ENCODE measurements at regions not wholly inside any gene's neighbourhood (a gene's known extent, or its start where the extent isn't known, plus 50 kb on each side); places are given as distances from the start of the nearest gene placed in this dataset.

DNA sequence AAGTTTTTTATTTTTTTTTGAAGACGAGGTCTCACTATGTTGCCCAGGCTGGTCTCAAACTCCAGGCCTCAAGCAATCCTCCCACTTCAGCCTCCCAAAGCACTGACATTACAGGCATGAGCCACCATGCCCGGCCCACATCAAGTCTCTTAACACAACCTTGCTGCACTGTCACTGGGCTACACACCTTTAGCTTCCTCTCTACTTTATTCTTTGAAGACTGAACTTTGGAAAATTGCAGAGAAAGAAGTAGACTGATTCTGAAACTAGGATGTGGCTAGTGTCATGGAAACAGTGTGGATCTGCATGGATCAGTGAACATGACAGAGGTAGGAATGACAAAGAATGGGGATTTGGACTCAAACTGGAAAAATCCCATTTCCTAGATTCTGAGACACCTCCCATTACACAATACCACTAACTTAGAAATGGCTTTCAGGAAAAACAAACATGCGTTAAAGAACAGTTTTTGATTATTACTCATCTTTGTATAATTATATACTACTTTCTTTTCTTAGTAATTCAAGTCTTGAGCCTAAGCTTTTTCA, 99.6 kb upstream of the SPON1 start:
- ChIA-PET POLR2A (no interaction called here), CTCF (no interaction called here)
- no peak for DNase-seq
- intact Hi-C loops (cut with micrococcal nuclease): no loop called here
- H3K36me3 Mint-ChIP-seq (ENCODE audit: low read depth): no peaks in the 10 kb centered on the region
- TF ChIP-seq, protein P1, sequence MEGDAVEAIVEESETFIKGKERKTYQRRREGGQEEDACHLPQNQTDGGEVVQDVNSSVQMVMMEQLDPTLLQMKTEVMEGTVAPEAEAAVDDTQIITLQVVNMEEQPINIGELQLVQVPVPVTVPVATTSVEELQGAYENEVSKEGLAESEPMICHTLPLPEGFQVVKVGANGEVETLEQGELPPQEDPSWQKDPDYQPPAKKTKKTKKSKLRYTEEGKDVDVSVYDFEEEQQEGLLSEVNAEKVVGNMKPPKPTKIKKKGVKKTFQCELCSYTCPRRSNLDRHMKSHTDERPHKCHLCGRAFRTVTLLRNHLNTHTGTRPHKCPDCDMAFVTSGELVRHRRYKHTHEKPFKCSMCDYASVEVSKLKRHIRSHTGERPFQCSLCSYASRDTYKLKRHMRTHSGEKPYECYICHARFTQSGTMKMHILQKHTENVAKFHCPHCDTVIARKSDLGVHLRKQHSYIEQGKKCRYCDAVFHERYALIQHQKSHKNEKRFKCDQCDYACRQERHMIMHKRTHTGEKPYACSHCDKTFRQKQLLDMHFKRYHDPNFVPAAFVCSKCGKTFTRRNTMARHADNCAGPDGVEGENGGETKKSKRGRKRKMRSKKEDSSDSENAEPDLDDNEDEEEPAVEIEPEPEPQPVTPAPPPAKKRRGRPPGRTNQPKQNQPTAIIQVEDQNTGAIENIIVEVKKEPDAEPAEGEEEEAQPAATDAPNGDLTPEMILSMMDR (IDR thresholded peaks at IDR 0.05): no peak
- no peak for ATAC-seq
- H3K27ac Mint-ChIP-seq: no peak overlapping the region
- peaks cover 24% of the 10 kb centered on the region for H3K4me1 Mint-ChIP-seq (ENCODE audit: low read depth)
- H3K27me3 Mint-ChIP-seq: no peaks in the 10 kb centered on the region
- no peak overlapping the region for H3K4me3 Mint-ChIP-seq
- no peaks in the 10 kb centered on the region for H3K9me3 Mint-ChIP-seq

DNA sequence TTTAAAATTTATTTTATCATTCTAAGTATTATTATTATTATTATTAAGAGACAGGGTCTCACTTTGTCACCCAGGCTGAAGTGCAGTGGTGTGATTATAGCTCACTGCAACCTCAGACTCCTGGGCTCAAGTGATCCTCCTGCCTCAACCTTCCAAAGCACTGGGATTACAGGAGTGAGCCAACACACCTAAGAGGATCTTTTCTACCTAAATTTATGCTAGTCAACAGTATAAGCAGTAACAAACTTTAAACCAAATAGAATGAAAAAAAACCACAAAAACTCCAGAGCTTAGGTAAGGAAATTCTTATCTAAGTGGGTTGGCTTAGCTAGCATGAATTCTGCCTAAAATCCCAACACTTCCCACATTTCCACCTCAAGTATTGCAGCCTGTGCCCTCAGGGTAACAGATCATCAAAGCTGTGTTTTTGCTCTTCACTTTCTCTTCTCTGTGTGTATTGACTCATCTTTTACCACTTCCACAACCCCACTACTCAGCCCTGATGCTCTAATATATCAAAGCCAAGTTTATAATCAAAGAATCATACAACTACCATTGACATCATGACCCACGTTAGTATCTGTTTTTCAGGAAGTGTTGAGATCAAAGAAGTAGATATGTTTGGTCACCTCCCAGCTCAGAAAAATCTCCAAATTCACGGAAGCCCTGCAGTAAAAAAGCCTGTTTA, 93.7 kb upstream of the SPON1 start:
- TF ChIP-seq, protein P1 (IDR thresholded peaks at IDR 0.05): no peak
- H3K27ac Mint-ChIP-seq: peak overlapping the region; percentile 83
- ChIA-PET CTCF (interaction anchor here (0.9 to 1.0 kb wide), 2 partner anchors 86 to 96 kb away, joined by 3 read pairs; no protein-coding TSS in a partner anchor), POLR2A (interaction anchor here (0.6 to 1.2 kb wide), 3 partner anchors 11 to 62 kb away, joined by 3 read pairs; no protein-coding TSS in a partner anchor)
- intact Hi-C loops (cut with micrococcal nuclease): no loop called here
- peak; percentile 94 for ATAC-seq
- DNase-seq: peak; percentile 40
- peak overlapping the region; percentile 18 for H3K4me3 Mint-ChIP-seq
- H3K36me3 Mint-ChIP-seq (ENCODE audit: low read depth): no peaks in the 10 kb centered on the region
- H3K9me3 Mint-ChIP-seq: no peaks in the 10 kb centered on the region
- H3K27me3 Mint-ChIP-seq: no peaks in the 10 kb centered on the region
- H3K4me1 Mint-ChIP-seq (ENCODE audit: low read depth): peaks cover 32% of the 10 kb centered on the region

DNA sequence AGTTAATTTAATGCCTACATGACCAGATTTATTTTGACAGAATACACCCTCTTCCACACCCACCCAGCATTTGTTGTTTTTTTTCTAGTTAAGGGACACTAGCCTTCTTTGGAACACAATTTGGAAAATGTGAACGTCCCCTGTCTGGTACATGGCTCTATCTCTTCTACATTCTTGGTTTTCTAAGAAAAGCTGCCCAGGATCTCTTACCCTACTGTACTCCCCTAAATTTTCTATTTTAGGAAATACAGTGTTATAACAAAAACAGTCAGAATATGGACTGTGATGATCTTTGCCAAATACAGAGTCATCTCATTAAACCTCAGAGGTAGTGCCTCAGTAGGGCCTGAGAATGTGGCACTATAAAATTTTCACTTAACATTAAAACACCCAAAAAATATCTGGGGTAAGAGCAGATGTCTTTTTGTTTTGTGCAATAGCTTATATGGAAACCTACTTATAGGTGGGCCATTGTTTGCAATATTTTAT, 93.1 kb upstream of the SPON1 start:
- CTCF ChIA-PET: interaction anchor here (0.9 to 1.0 kb wide), 2 partner anchors 86 to 97 kb away, joined by 3 read pairs; no protein-coding TSS in a partner anchor
- peak; percentile 46 for ATAC-seq

DNA sequence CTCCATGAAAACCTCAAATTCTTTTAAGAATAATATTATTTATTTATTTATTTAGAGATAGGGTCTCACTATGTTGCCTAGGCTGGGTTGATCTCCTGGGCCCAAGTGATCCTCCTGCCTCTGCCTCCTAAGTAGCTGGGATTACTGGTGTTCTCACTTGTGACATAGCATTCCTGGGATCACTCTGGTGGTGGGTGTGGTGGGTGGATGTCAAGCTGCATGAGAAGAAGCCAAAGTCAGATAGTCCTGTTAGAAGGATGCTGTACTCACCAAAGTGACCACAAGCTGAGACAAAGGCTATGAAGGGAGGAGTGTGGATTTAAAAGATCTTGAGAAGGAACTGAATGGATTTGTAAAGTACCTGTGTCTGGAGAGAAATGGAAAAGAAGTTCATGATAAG, 87.9 kb upstream of the SPON1 start:
- intact Hi-C loops (cut with micrococcal nuclease): no loop called here
- Mint-ChIP-seq H3K9me3 (no peaks in the 10 kb centered on the region), H3K4me1 (ENCODE audit: low read depth) (peaks cover 23% of the 10 kb centered on the region), H3K27me3 (no peaks in the 10 kb centered on the region), H3K27ac (no peak overlapping the region), H3K36me3 (ENCODE audit: low read depth) (no peaks in the 10 kb centered on the region), H3K4me3 (no peak overlapping the region)
- TF ChIP-seq, protein P1 (IDR thresholded peaks at IDR 0.05): no peak
- no peak for DNase-seq
- ATAC-seq: no peak
- ChIA-PET CTCF (interaction anchor here (1.0 to 2.2 kb wide), 2 partner anchors 21 to 40 kb away, joined by 3 to 5 read pairs; no protein-coding TSS in a partner anchor), POLR2A (no interaction called here)

More for the DNA sequence above, 93.1 kb upstream of the SPON1 start:
- H3K9me3 Mint-ChIP-seq: no peaks in the 10 kb centered on the region
- POLR2A ChIA-PET: interaction anchor here (0.6 to 1.2 kb wide), 3 partner anchors 11 to 62 kb away, joined by 3 read pairs; no protein-coding TSS in a partner anchor
- peaks cover 32% of the 10 kb centered on the region for H3K4me1 Mint-ChIP-seq (ENCODE audit: low read depth)
- intact Hi-C loops (cut with micrococcal nuclease): no loop called here
- H3K27ac Mint-ChIP-seq: peak overlapping the region; percentile 83
- TF ChIP-seq, protein P1 (IDR thresholded peaks at IDR 0.05): no peak
- H3K36me3 Mint-ChIP-seq (ENCODE audit: low read depth): no peaks in the 10 kb centered on the region
- no peaks in the 10 kb centered on the region for H3K27me3 Mint-ChIP-seq
- DNase-seq: no peak
- H3K4me3 Mint-ChIP-seq: peak overlapping the region; percentile 18

DNA sequence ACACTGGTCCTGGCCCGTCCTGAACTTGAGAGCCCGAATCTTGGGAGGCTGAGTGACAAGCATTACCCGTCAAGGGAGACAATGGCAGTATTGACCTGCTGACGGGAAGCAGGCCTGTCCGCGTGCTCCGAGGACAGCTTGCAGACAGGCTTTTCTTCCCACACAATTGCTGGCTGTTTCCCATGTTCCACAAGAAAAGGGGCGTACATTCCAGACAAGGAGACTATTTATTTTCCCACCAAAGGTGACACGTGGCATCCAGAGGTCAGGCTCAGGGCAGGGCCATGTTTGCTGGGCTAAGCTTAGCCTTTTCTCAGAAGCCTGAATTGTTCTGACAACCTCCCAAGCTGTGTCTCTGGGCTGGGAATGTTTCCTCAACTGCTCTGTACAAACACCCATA, 86.9 kb upstream of the SPON1 start:
- ChIA-PET CTCF (interaction anchor here (2.2 kb wide), 1 partner anchor 41 kb away, joined by 5 read pairs; no protein-coding TSS in a partner anchor), POLR2A (no interaction called here)
- H3K27ac Mint-ChIP-seq: no peak overlapping the region
- no peaks in the 10 kb centered on the region for H3K27me3 Mint-ChIP-seq
- H3K4me3 Mint-ChIP-seq: no peak overlapping the region
- no peaks in the 10 kb centered on the region for H3K36me3 Mint-ChIP-seq (ENCODE audit: low read depth)
- H3K9me3 Mint-ChIP-seq: no peaks in the 10 kb centered on the region
- no peak for DNase-seq
- no peak for ATAC-seq
- TF ChIP-seq, protein P1 (IDR thresholded peaks at IDR 0.05): no peak
- intact Hi-C loops (cut with micrococcal nuclease): no loop called here
- H3K4me1 Mint-ChIP-seq (ENCODE audit: low read depth): peaks cover 14% of the 10 kb centered on the region
